Sigmoid colon (tissue), 6 donors: ENCODE measurements at regions not wholly inside any gene's neighbourhood (a gene's known extent, or its start where the extent isn't known, plus 50 kb on each side); places are given as distances from the start of the nearest gene placed in this dataset.

Experiments
- DNase-seq: peaks from one replicate; pipeline ENCODE4 v3.0.0-alpha.2; 2019
- H3K27ac ChIP-seq, 4 donors: fragments of 200-600 bp; sonication (generic); one replicate each; pipeline ENCODE4 v1.5.1; 2016 to 2019; ENCODE audit warnings: mild to moderate bottlenecking in 1 of 4
- H3K27me3 ChIP-seq, 3 donors: fragments of 200-600 bp; sonication (generic); one replicate each; pipeline ENCODE4 v1.5.1; 2019; ENCODE audit warnings: mild to moderate bottlenecking in 1 of 3
- H3K36me3 ChIP-seq, 4 donors: fragments of 200-600 bp; sonication (generic); one replicate each; pipeline ENCODE4 v1.5.1; 2016 to 2019
- H3K4me1 ChIP-seq, 4 donors: fragments of 200-600 bp; sonication (generic); one replicate each; pipeline ENCODE4 v1.5.1; 2017 to 2019
- H3K4me3 ChIP-seq, 4 donors: fragments of 200-600 bp; sonication (generic); one replicate each; pipeline ENCODE4 v1.5.1; 2017 to 2019; ENCODE audit warnings: mild to moderate bottlenecking in 2 of 4, moderate library complexity in 1 of 4
- H3K9me3 ChIP-seq, 4 donors: fragments of 200-600 bp in 3 of 4; sonication (generic) in 3 of 4; one replicate each; pipeline versions ENCODE4 v1.5.1 to v1.6.1; 2013 to 2019
- CTCF ChIP-seq, 4 experiments: fragments of 450-650 bp in 3 of 4; fragments of 200-600 bp in 1 of 4; IDR thresholded peaks; one replicate each; pipeline ENCODE4 v1.5.1; 2016 to 2019; ENCODE audit warnings: antibody characterized with exemption in 4 of 4, mild to moderate bottlenecking in 3 of 4, moderate library complexity in 2 of 4
- EP300 ChIP-seq, 4 donors: sonication (generic); formaldehyde crosslinking; IDR thresholded peaks; one replicate each; pipeline ENCODE4 v1.6.1; 2017; ENCODE audit warnings: antibody characterized with exemption in 4 of 4
- POLR2A ChIP-seq, 2 donors: fragments of 450-650 bp; IDR thresholded peaks; one replicate each; pipeline ENCODE4 v1.6.1; 2016; ENCODE audit warnings: antibody characterized with exemption in 2 of 2, mild to moderate bottlenecking in 2 of 2, moderate library complexity in 2 of 2
- POLR2AphosphoS5 ChIP-seq, 4 donors: sonication (generic); formaldehyde crosslinking; IDR thresholded peaks; one replicate each; pipeline ENCODE4 v1.6.1; 2017; ENCODE audit warnings: antibody characterized with exemption in 4 of 4
- WGBS, 2 donors: extraction: QIAGEN DNeasy Blood & Tissue Kit; methylation state at CpG; one replicate each; pipeline ENCODE4 v1.1.7; 2013; 5-methylcytosine and 5-hydroxymethylcytosine counted together
- intact Hi-C: fragments of 100-400 bp; cut with DNase I; formaldehyde crosslinking; loops from one replicate; pipeline ENCODE4 v1.15.1; 2023
- donor health status: healthy with polysubstance abuse.
- donor health status: healthy.

GRCh38 chr2:238655974-238656722 lies 191.7 kb upstream of the TWIST2 start:
- no peak for DNase-seq
- H3K4me1 ChIP-seq: peaks cover 0 to 43% (median 27%) of the 10 kb centered on the region in 4 donors
- 71 to 89% methylated on average over 8 of the region's 8 CpGs for WGBS, 2 donors
- no peak overlapping the region for H3K4me3 ChIP-seq
- no peaks in the 10 kb centered on the region for H3K27me3 ChIP-seq
- H3K27ac ChIP-seq: peak overlapping the region in 1 of 4 donors; percentile 37
- H3K9me3 ChIP-seq: peaks cover 0 to 2% (median 0%) of the 10 kb centered on the region in 4 donors
- TF ChIP-seq POLR2A (IDR thresholded peaks at IDR 0.05) (no peak), POLR2AphosphoS5 (IDR thresholded peaks at IDR 0.05) (no peak), EP300 (IDR thresholded peaks at IDR 0.05) (no peak), CTCF (IDR thresholded peaks at IDR 0.05) (no peak)
- H3K36me3 ChIP-seq: no peaks in the 10 kb centered on the region
- intact Hi-C loops: no loop called here

DNA sequence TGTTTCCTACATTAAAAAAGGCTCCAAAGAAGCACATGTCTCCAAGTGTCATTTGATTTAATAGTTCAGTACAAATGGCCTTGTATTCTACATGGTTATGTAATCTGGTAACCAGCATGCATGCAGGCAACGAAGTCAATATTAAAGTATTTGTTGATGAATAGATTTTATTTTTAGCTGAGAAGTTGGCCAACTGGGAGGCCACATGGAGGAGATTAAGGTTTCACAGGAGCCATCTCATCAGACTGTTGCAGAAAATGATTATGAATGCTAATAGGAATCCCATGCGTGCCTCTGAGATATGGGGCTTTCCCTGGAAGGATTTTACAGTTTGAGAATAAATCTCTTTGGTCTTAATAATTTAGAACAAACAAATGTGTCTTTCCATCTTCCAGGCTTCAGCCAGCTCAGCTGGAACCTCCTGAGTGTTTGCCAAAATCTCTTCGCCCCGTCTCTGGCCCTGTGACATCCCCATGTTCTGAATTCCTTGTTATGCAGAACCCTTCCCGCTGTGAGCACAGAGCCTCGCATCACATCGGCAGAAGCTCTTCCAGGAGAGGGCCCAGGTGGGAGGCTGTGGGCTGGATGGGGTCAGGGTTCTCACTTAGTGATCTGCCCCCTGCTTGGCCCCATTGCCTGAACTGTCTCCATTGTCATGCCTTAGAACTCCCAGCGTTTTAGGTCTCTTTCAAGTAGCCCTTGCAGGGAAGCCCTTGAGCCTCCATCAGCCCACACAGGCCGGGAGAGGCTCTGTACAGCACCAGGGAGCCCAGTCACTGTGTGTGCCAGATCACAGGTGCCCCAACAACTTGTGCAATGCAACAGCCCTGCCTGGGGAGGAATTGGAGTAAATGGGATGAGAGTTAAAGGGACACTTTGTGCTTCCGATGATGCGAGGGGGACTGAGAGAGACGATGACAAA lies 190.5 kb upstream of the TWIST2 start:
- Histone ChIP-seq H3K27ac (peak overlapping the region in 1 of 4 donors; percentile 37), H3K27me3 (no peaks in the 10 kb centered on the region), H3K4me3 (no peak overlapping the region), H3K9me3 (peaks cover 0 to 5% (median 1%) of the 10 kb centered on the region in 4 donors), H3K4me1 (peaks cover 0 to 43% (median 27%) of the 10 kb centered on the region in 4 donors), H3K36me3 (no peaks in the 10 kb centered on the region)
- intact Hi-C loops: no loop called here
- TF ChIP-seq POLR2A (IDR thresholded peaks at IDR 0.05): no peak
- TF ChIP-seq POLR2AphosphoS5 (IDR thresholded peaks at IDR 0.05): no peak
- no peak for TF ChIP-seq CTCF (IDR thresholded peaks at IDR 0.05)
- DNase-seq: no peak
- WGBS, 2 donors: 59 to 63% methylated on average over 12 of the region's 12 CpGs

DNA sequence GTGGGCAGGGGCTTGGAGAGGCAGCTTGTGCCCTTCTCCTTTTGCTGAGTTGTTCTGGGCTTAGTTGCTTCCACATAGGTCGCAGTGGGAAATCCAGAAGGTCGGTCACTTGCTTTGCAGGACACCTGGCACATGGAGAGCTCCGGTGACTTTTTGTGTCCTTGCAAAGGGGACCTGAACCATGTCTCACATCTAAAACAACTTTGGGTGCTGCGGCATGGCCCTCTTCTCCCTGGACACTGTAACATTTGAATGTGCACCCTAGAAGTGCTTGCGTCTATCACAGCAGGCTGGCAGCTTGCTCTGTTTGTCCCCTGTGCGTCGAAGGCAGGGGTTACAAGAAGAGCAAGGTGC lies 189.9 kb upstream of the TWIST2 start:
- no peak overlapping the region for H3K27ac ChIP-seq
- peaks cover 0 to 48% (median 30%) of the 10 kb centered on the region in 4 donors for H3K4me1 ChIP-seq
- TF ChIP-seq POLR2A (IDR thresholded peaks at IDR 0.05): no peak
- TF ChIP-seq EP300 (IDR thresholded peaks at IDR 0.05): no peak
- TF ChIP-seq CTCF (IDR thresholded peaks at IDR 0.05): no peak
- no peak for TF ChIP-seq POLR2AphosphoS5 (IDR thresholded peaks at IDR 0.05)
- WGBS, 2 donors: 89 to 92% methylated on average over 7 of the region's 7 CpGs
- no peaks in the 10 kb centered on the region for H3K27me3 ChIP-seq
- DNase-seq: no peak
- H3K4me3 ChIP-seq: no peak overlapping the region
- no peaks in the 10 kb centered on the region for H3K36me3 ChIP-seq
- H3K9me3 ChIP-seq: peaks cover 0 to 5% (median 1%) of the 10 kb centered on the region in 4 donors
- intact Hi-C loops: no loop called here

DNA sequence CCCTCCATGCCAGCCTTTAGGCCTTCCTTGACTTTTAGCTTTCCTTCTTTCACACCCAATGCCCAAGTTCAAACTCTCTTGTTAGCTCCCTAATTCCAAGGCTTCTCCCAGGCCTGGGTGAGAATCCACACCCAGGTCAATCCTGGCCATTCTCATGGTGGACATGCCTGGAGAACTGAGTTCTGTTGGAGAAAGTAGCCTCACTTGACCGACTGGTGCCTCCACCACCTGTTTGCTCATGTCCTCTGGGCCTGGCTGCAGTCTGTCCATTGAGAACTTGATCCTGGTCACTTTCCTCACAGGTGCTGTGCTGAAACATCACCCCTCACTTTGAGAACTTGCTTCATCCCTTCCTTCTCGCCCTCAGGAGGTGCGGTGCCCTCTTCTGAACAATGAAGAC lies 189.1 kb upstream of the TWIST2 start:
- DNase-seq: no peak
- H3K27me3 ChIP-seq: no peaks in the 10 kb centered on the region
- intact Hi-C loops: no loop called here
- TF ChIP-seq CTCF (IDR thresholded peaks at IDR 0.05): no peak
- no peak for TF ChIP-seq POLR2A (IDR thresholded peaks at IDR 0.05)
- TF ChIP-seq POLR2AphosphoS5 (IDR thresholded peaks at IDR 0.05): no peak
- TF ChIP-seq EP300 (IDR thresholded peaks at IDR 0.05): no peak
- no peak overlapping the region for H3K4me3 ChIP-seq
- 58 to 76% methylated on average over 3 of the region's 3 CpGs for WGBS, 2 donors
- peaks cover 0 to 5% (median 1%) of the 10 kb centered on the region in 4 donors for H3K9me3 ChIP-seq
- peak overlapping the region in 1 of 4 donors; percentile 25 for H3K27ac ChIP-seq
- no peaks in the 10 kb centered on the region for H3K36me3 ChIP-seq
- peaks cover 0 to 48% (median 33%) of the 10 kb centered on the region in 4 donors for H3K4me1 ChIP-seq
